Neural crest cell (in vitro differentiated cells): ENCODE measurements at regions not wholly inside any gene's neighbourhood (a gene's known extent, or its start where the extent isn't known, plus 50 kb on each side); places are given as distances from the start of the nearest gene placed in this dataset.

Source experiments
- DNase-seq: peaks from one replicate; pipeline ENCODE4 v3.0.0; 2021; ENCODE audit warnings: low read depth, mixed read lengths, low spot score
- H3K27ac Mint-ChIP-seq: one replicate; pipeline ENCODE4 v1.8.0; 2021; ENCODE audit warnings: mild to moderate bottlenecking, mixed read lengths; ENCODE audit not compliant: unreplicated experiment
- H3K27me3 Mint-ChIP-seq: 2 replicates; pipeline ENCODE4 v1.8.0; 2021; ENCODE audit warnings: low read depth, mild to moderate bottlenecking, mixed read lengths
- H3K36me3 Mint-ChIP-seq: 2 replicates; pipeline ENCODE4 v1.8.0; 2021; ENCODE audit warnings: low read depth, mild to moderate bottlenecking, mixed read lengths
- H3K4me1 Mint-ChIP-seq: 2 replicates; pipeline ENCODE4 v1.8.0; 2021; ENCODE audit warnings: mixed read lengths
- H3K4me3 Mint-ChIP-seq: one replicate; pipeline ENCODE4 v1.8.0; 2021; ENCODE audit warnings: mild to moderate bottlenecking, mixed read lengths
- H3K9me3 Mint-ChIP-seq: 2 replicates; pipeline ENCODE4 v1.8.0; 2021; ENCODE audit warnings: mixed read lengths
- CTCF ChIP-seq: fragments of 200-600 bp; sonication (generic); conservative IDR thresholded peaks from 2 replicates; pipeline ENCODE4 v1.5.0; 2021; ENCODE audit warnings: antibody characterized with exemption, mild to moderate bottlenecking

- peaks cover 14% of the 10 kb centered on the region for H3K9me3 Mint-ChIP-seq
- H3K27me3 Mint-ChIP-seq: no peaks in the 10 kb centered on the region
- peaks cover 18% of the 10 kb centered on the region for H3K4me1 Mint-ChIP-seq
- H3K4me3 Mint-ChIP-seq: no peak overlapping the region
- no peak for TF ChIP-seq CTCF
- no peak for DNase-seq
- peaks cover 2% of the 10 kb centered on the region for H3K36me3 Mint-ChIP-seq
- peak overlapping the region; percentile 60 for H3K27ac Mint-ChIP-seq
These were observed 267.6 kb downstream of the GRIN2B start for GRCh38 chr12:13713556-13714410.

- Mint-ChIP-seq H3K4me3 (no peak overlapping the region), H3K27me3 (peaks cover 5% of the 10 kb centered on the region), H3K27ac (no peak overlapping the region), H3K4me1 (no peaks in the 10 kb centered on the region), H3K36me3 (no peaks in the 10 kb centered on the region), H3K9me3 (peaks cover 2% of the 10 kb centered on the region)
- DNase-seq: no peak
- TF ChIP-seq CTCF: no peak
These were observed 273.6 kb downstream of the GRIN2B start for GRCh38 chr12:13707829-13708228.

- Mint-ChIP-seq H3K9me3 (peaks cover 2% of the 10 kb centered on the region), H3K36me3 (no peaks in the 10 kb centered on the region), H3K27ac (no peak overlapping the region), H3K4me3 (no peak overlapping the region), H3K27me3 (peaks cover 5% of the 10 kb centered on the region), H3K4me1 (no peaks in the 10 kb centered on the region)
- DNase-seq: no peak
- no peak for TF ChIP-seq CTCF
These were observed 279.0 kb downstream of the GRIN2B start for GRCh38 chr12:13702381-13702780.

GRCh38 chr12:13701502-13701901, 279.9 kb downstream of the GRIN2B start:
- TF ChIP-seq CTCF: no peak
- DNase-seq: no peak
- no peaks in the 10 kb centered on the region for H3K4me1 Mint-ChIP-seq
- H3K36me3 Mint-ChIP-seq: no peaks in the 10 kb centered on the region
- peaks cover 5% of the 10 kb centered on the region for H3K27me3 Mint-ChIP-seq
- H3K27ac Mint-ChIP-seq: no peak overlapping the region
- H3K9me3 Mint-ChIP-seq: peaks cover 2% of the 10 kb centered on the region
- H3K4me3 Mint-ChIP-seq: no peak overlapping the region

- H3K9me3 Mint-ChIP-seq: peaks cover 7% of the 10 kb centered on the region
- H3K27me3 Mint-ChIP-seq: no peaks in the 10 kb centered on the region
- H3K36me3 Mint-ChIP-seq: no peaks in the 10 kb centered on the region
- no peak overlapping the region for H3K4me3 Mint-ChIP-seq
- no peaks in the 10 kb centered on the region for H3K4me1 Mint-ChIP-seq
- TF ChIP-seq CTCF: no peak
- H3K27ac Mint-ChIP-seq: no peak overlapping the region
- DNase-seq: no peak
These were observed 283.4 kb downstream of the GRIN2B start for GRCh38 chr12:13697973-13698372.
